IgD-negative memory B cell (primary cell): ENCODE measurements at regions not wholly inside any gene's neighbourhood (a gene's known extent, or its start where the extent isn't known, plus 50 kb on each side); places are given as distances from the start of the nearest gene placed in this dataset.
"Not testable (repeated sequence)": the region's sequence is repeated elsewhere in the genome, so short reads cannot be mapped to it uniquely, and the experiment has no call there.

Experiments
- H3K27ac Mint-ChIP-seq, 3 donors: one replicate each; pipeline ENCODE4 v1.8.0; 2020 to 2022; ENCODE audit warnings: mild to moderate bottlenecking in 3 of 3, mixed read lengths in 3 of 3, moderate library complexity in 1 of 3
- H3K27me3 Mint-ChIP-seq: one replicate; pipeline ENCODE4 v1.8.0; 2021; ENCODE audit warnings: mixed read lengths
- H3K36me3 Mint-ChIP-seq: one replicate; pipeline ENCODE4 v1.8.0; 2020; ENCODE audit warnings: mild to moderate bottlenecking, mixed read lengths
- H3K4me1 Mint-ChIP-seq, 3 donors: one replicate each; pipeline ENCODE4 v1.8.0; 2020 to 2022; ENCODE audit warnings: mixed read lengths in 3 of 3, mild to moderate bottlenecking in 1 of 3
- H3K4me3 Mint-ChIP-seq, 4 donors: one replicate each; pipeline ENCODE4 v1.8.0; 2020 to 2022; ENCODE audit warnings: mild to moderate bottlenecking in 4 of 4, mixed read lengths in 4 of 4, moderate library complexity in 3 of 4
- H3K9me3 Mint-ChIP-seq, 3 donors: one replicate each; pipeline ENCODE4 v1.8.0; 2020 to 2021; ENCODE audit warnings: mixed read lengths in 3 of 3, mild to moderate bottlenecking in 1 of 3

- Mint-ChIP-seq H3K36me3 (no peaks in the 10 kb centered on the region), H3K27me3 (peaks cover 1% of the 10 kb centered on the region), H3K27ac (no peak overlapping the region), H3K4me1 (no peaks in the 10 kb centered on the region), H3K9me3 (peaks cover 0 to 4% (median 0%) of the 10 kb centered on the region in 3 donors), H3K4me3 (no peak overlapping the region)
Measured at GRCh38 chr20:39713076-39713840, 751.1 kb downstream of the DHX35 start.

- H3K36me3 Mint-ChIP-seq, result no peaks in the 10 kb centered on the region
- H3K9me3 Mint-ChIP-seq, result no peaks in the 10 kb centered on the region
- H3K27ac Mint-ChIP-seq, result no peak overlapping the region
- peaks cover 2% of the 10 kb centered on the region for H3K27me3 Mint-ChIP-seq
- peaks cover 0 to 2% (median 0%) of the 10 kb centered on the region in 3 donors for H3K4me1 Mint-ChIP-seq
- no peak overlapping the region for H3K4me3 Mint-ChIP-seq
Measured at GRCh38 chr20:39706184-39706663, 744.1 kb downstream of the DHX35 start.

GRCh38 chr20:39705032-39705431 is 742.9 kb downstream of the DHX35 start:
- no peak overlapping the region for H3K4me3 Mint-ChIP-seq
- H3K9me3 Mint-ChIP-seq, result no peaks in the 10 kb centered on the region
- H3K27me3 Mint-ChIP-seq, result peaks cover 2% of the 10 kb centered on the region
- no peaks in the 10 kb centered on the region for H3K36me3 Mint-ChIP-seq
- H3K4me1 Mint-ChIP-seq, result peaks cover 0 to 2% (median 0%) of the 10 kb centered on the region in 3 donors
- no peak overlapping the region for H3K27ac Mint-ChIP-seq

GRCh38 chr20:39703357-39703756 is 741.2 kb downstream of the DHX35 start:
- H3K9me3 Mint-ChIP-seq, H3K36me3 Mint-ChIP-seq, H3K27me3 Mint-ChIP-seq, H3K4me1 Mint-ChIP-seq, H3K4me3 Mint-ChIP-seq, H3K27ac Mint-ChIP-seq: not testable (repeated sequence)

- peaks cover 0 to 2% (median 0%) of the 10 kb centered on the region in 3 donors for H3K4me1 Mint-ChIP-seq
- no peak overlapping the region for H3K4me3 Mint-ChIP-seq
- no peaks in the 10 kb centered on the region for H3K9me3 Mint-ChIP-seq
- H3K36me3 Mint-ChIP-seq, result no peaks in the 10 kb centered on the region
- H3K27ac Mint-ChIP-seq, result no peak overlapping the region
- peaks cover 2% of the 10 kb centered on the region for H3K27me3 Mint-ChIP-seq
Measured at GRCh38 chr20:39702701-39703349, 740.7 kb downstream of the DHX35 start.

GRCh38 chr20:39700528-39700927 is 738.4 kb downstream of the DHX35 start:
- peaks cover 2% of the 10 kb centered on the region for H3K27me3 Mint-ChIP-seq
- peaks cover 0 to 2% (median 1%) of the 10 kb centered on the region in 3 donors for H3K4me1 Mint-ChIP-seq
- H3K27ac Mint-ChIP-seq, result no peak overlapping the region
- H3K4me3 Mint-ChIP-seq, result no peak overlapping the region
- no peaks in the 10 kb centered on the region for H3K36me3 Mint-ChIP-seq
- H3K9me3 Mint-ChIP-seq, result no peaks in the 10 kb centered on the region

GRCh38 chr20:39699166-39699725 is 737.1 kb downstream of the DHX35 start:
- Mint-ChIP-seq H3K27ac (no peak overlapping the region), H3K27me3 (peaks cover 2% of the 10 kb centered on the region), H3K4me1 (peaks cover 0 to 2% (median 1%) of the 10 kb centered on the region in 3 donors), H3K9me3 (no peaks in the 10 kb centered on the region), H3K36me3 (no peaks in the 10 kb centered on the region), H3K4me3 (no peak overlapping the region)

- Mint-ChIP-seq H3K9me3 (no peaks in the 10 kb centered on the region), H3K27me3 (peaks cover 2% of the 10 kb centered on the region), H3K36me3 (no peaks in the 10 kb centered on the region), H3K27ac (no peak overlapping the region), H3K4me3 (no peak overlapping the region), H3K4me1 (peaks cover 0 to 2% (median 1%) of the 10 kb centered on the region in 3 donors)
Measured at GRCh38 chr20:39698752-39699151, 736.6 kb downstream of the DHX35 start.

GRCh38 chr20:39691151-39691862 is 729.2 kb downstream of the DHX35 start:
- no peak overlapping the region for H3K4me3 Mint-ChIP-seq
- no peaks in the 10 kb centered on the region for H3K27me3 Mint-ChIP-seq
- peaks cover 0 to 1% (median 0%) of the 10 kb centered on the region in 3 donors for H3K4me1 Mint-ChIP-seq
- no peaks in the 10 kb centered on the region for H3K36me3 Mint-ChIP-seq
- no peaks in the 10 kb centered on the region for H3K9me3 Mint-ChIP-seq
- no peak overlapping the region for H3K27ac Mint-ChIP-seq

GRCh38 chr20:39676857-39677391 is 714.8 kb downstream of the DHX35 start:
- peaks cover 5% of the 10 kb centered on the region for H3K27me3 Mint-ChIP-seq
- no peak overlapping the region for H3K27ac Mint-ChIP-seq
- peaks cover 0 to 8% (median 4%) of the 10 kb centered on the region in 3 donors for H3K9me3 Mint-ChIP-seq
- H3K36me3 Mint-ChIP-seq, result no peaks in the 10 kb centered on the region
- no peaks in the 10 kb centered on the region for H3K4me1 Mint-ChIP-seq
- H3K4me3 Mint-ChIP-seq, result no peak overlapping the region

- peaks cover 5% of the 10 kb centered on the region for H3K27me3 Mint-ChIP-seq
- peaks cover 0 to 8% (median 4%) of the 10 kb centered on the region in 3 donors for H3K9me3 Mint-ChIP-seq
- no peaks in the 10 kb centered on the region for H3K4me1 Mint-ChIP-seq
- no peaks in the 10 kb centered on the region for H3K36me3 Mint-ChIP-seq
- no peak overlapping the region for H3K4me3 Mint-ChIP-seq
- no peak overlapping the region for H3K27ac Mint-ChIP-seq
Measured at GRCh38 chr20:39676241-39676640, 714.1 kb downstream of the DHX35 start.

- H3K36me3 Mint-ChIP-seq, result no peaks in the 10 kb centered on the region
- peaks cover 3% of the 10 kb centered on the region for H3K27me3 Mint-ChIP-seq
- no peaks in the 10 kb centered on the region for H3K4me1 Mint-ChIP-seq
- no peak overlapping the region for H3K27ac Mint-ChIP-seq
- H3K4me3 Mint-ChIP-seq, result no peak overlapping the region
- peaks cover 0 to 5% (median 4%) of the 10 kb centered on the region in 3 donors for H3K9me3 Mint-ChIP-seq
Measured at GRCh38 chr20:39674842-39675241, 712.7 kb downstream of the DHX35 start.

- H3K9me3 Mint-ChIP-seq, result no peaks in the 10 kb centered on the region
- no peak overlapping the region for H3K27ac Mint-ChIP-seq
- H3K27me3 Mint-ChIP-seq, result peaks cover 8% of the 10 kb centered on the region
- peaks cover 0 to 2% (median 0%) of the 10 kb centered on the region in 3 donors for H3K4me1 Mint-ChIP-seq
- no peaks in the 10 kb centered on the region for H3K36me3 Mint-ChIP-seq
- no peak overlapping the region for H3K4me3 Mint-ChIP-seq
Measured at GRCh38 chr20:39670988-39671387, 708.8 kb downstream of the DHX35 start.

- H3K4me3 Mint-ChIP-seq, result no peak overlapping the region
- H3K27me3 Mint-ChIP-seq, result peaks cover 8% of the 10 kb centered on the region
- no peaks in the 10 kb centered on the region for H3K9me3 Mint-ChIP-seq
- no peak overlapping the region for H3K27ac Mint-ChIP-seq
- peaks cover 0 to 2% (median 0%) of the 10 kb centered on the region in 3 donors for H3K4me1 Mint-ChIP-seq
- H3K36me3 Mint-ChIP-seq, result no peaks in the 10 kb centered on the region
Measured at GRCh38 chr20:39669659-39670058, 707.5 kb downstream of the DHX35 start.

GRCh38 chr20:39668038-39668437 is 705.9 kb downstream of the DHX35 start:
- H3K9me3 Mint-ChIP-seq, result no peaks in the 10 kb centered on the region
- H3K27me3 Mint-ChIP-seq, result peaks cover 8% of the 10 kb centered on the region
- H3K4me3 Mint-ChIP-seq, result no peak overlapping the region
- H3K27ac Mint-ChIP-seq, result no peak overlapping the region
- H3K4me1 Mint-ChIP-seq, result peaks cover 0 to 2% (median 0%) of the 10 kb centered on the region in 3 donors
- H3K36me3 Mint-ChIP-seq, result no peaks in the 10 kb centered on the region
